SK-N-SH treated with all-trans-retinoic acid at 6 μM for 48 hours (cell line): ENCODE measurements at regions not wholly inside any gene's neighbourhood (a gene's known extent, or its start where the extent isn't known, plus 50 kb on each side); places are given as distances from the start of the nearest gene placed in this dataset.
A peak's percentile ranks its signal among the peaks of the same experiment; 100 is the strongest.

Source experiments
- ATAC-seq: fragments of 200-7000 bp; cut with Tn5 transposase; 3 replicates; pipeline ENCODE4 v1.9.1; 2020; ENCODE audit warnings: mild to moderate bottlenecking, moderate library complexity
- ARNTL ChIP-seq: fragments of 450-650 bp; formaldehyde crosslinking; IDR thresholded peaks from 2 replicates; pipeline ENCODE4 v1.5.0; 2020; ENCODE audit warnings: low read depth, mild to moderate bottlenecking, moderate library complexity, borderline replicate concordance
- BACH2 ChIP-seq: fragments of 250-450 bp; sonication (Bioruptor Pico); IDR thresholded peaks from 2 replicates; pipeline ENCODE4 v1.9.0; 2021; ENCODE audit warnings: mild to moderate bottlenecking, borderline replicate concordance
- CSDC2 ChIP-seq: fragments of 250-450 bp; sonication (Bioruptor Pico); IDR thresholded peaks from 2 replicates; pipeline ENCODE4 v1.5.0; 2020; ENCODE audit warnings: mild to moderate bottlenecking, moderate library complexity
- CSRNP3 ChIP-seq: fragments of 250-450 bp; sonication (Bioruptor Pico); IDR thresholded peaks from 2 replicates; pipeline ENCODE4 v1.5.1; 2021; ENCODE audit warnings: mild to moderate bottlenecking, moderate library complexity
- ESRRG ChIP-seq: fragments of 250-450 bp; sonication (Bioruptor Pico); IDR thresholded peaks from 2 replicates; pipeline ENCODE4 v1.6.1; 2021; ENCODE audit warnings: mild to moderate bottlenecking
- GLIS3 ChIP-seq: fragments of 250-450 bp; sonication (Bioruptor Pico); IDR thresholded peaks from 2 replicates; pipeline ENCODE4 v1.5.0; 2020; ENCODE audit warnings: mild to moderate bottlenecking, moderate library complexity
- ISL1 ChIP-seq: fragments of 250-450 bp; sonication (Bioruptor Pico); IDR thresholded peaks from 2 replicates; pipeline ENCODE4 v2.1.2; 2022; ENCODE audit warnings: mild to moderate bottlenecking, moderate library complexity
- OSR1 ChIP-seq: fragments of 250-450 bp; sonication (Bioruptor Pico); IDR thresholded peaks from 2 replicates; pipeline ENCODE4 v1.8.0; 2022; ENCODE audit warnings: moderate library complexity, mild to moderate bottlenecking, inconsistent platforms
- PATZ1 ChIP-seq: fragments of 250-450 bp; sonication (Bioruptor Pico); IDR thresholded peaks from 2 replicates; pipeline ENCODE4 v1.8.0; 2020; ENCODE audit warnings: mild to moderate bottlenecking, moderate library complexity, borderline replicate concordance
- POU6F1 ChIP-seq: fragments of 250-450 bp; sonication (Bioruptor Pico); IDR thresholded peaks from 2 replicates; pipeline ENCODE4 v1.8.0; 2021; ENCODE audit warnings: low read depth, mild to moderate bottlenecking, moderate library complexity, borderline replicate concordance
- PPARA ChIP-seq: fragments of 250-450 bp; sonication (Bioruptor Pico); IDR thresholded peaks from 2 replicates; pipeline ENCODE4 v1.5.0; 2020; ENCODE audit warnings: mild to moderate bottlenecking, borderline replicate concordance
- SNAI2 ChIP-seq: fragments of 250-450 bp; sonication (Bioruptor Pico); IDR thresholded peaks from 2 replicates; pipeline ENCODE4 v1.5.0; 2020; ENCODE audit warnings: mild to moderate bottlenecking, moderate library complexity
- TCF4 ChIP-seq: fragments of 250-450 bp; sonication (Bioruptor Pico); IDR thresholded peaks from 2 replicates; pipeline ENCODE4 v1.8.0; 2021; ENCODE audit warnings: mild to moderate bottlenecking, moderate library complexity, borderline replicate concordance
- TOX ChIP-seq: fragments of 250-450 bp; sonication (Bioruptor Pico); IDR thresholded peaks from 2 replicates; pipeline ENCODE4 v1.8.0; 2021; ENCODE audit warnings: mild to moderate bottlenecking, moderate library complexity, borderline replicate concordance
- ZC3H10 ChIP-seq: fragments of 250-450 bp; sonication (Bioruptor Pico); IDR thresholded peaks from 2 replicates; pipeline ENCODE4 v1.5.1; 2021; ENCODE audit warnings: mild to moderate bottlenecking, moderate library complexity
- ZFP3 ChIP-seq: fragments of 250-450 bp; sonication (Bioruptor Pico); IDR thresholded peaks from 2 replicates; pipeline ENCODE4 v1.5.0; 2020; ENCODE audit warnings: mild to moderate bottlenecking, moderate library complexity
- ZFP30 ChIP-seq: fragments of 450-650 bp; formaldehyde crosslinking; IDR thresholded peaks from 2 replicates; pipeline ENCODE4 v1.5.0; 2022; ENCODE audit warnings: mild to moderate bottlenecking, moderate library complexity
- ZNF565 ChIP-seq: fragments of 450-650 bp; formaldehyde crosslinking; conservative IDR thresholded peaks from 2 replicates; pipeline ENCODE4 v1.5.0; 2020; ENCODE audit warnings: low read depth, mild to moderate bottlenecking, moderate library complexity
- ZNF70 ChIP-seq: fragments of 450-650 bp; formaldehyde crosslinking; IDR thresholded peaks from 2 replicates; pipeline ENCODE4 v1.5.0; 2020; ENCODE audit warnings: mild to moderate bottlenecking, moderate library complexity
- TF ChIP-seq, protein P1 (sequence below): fragments of 250-450 bp; sonication (Bioruptor Pico); IDR thresholded peaks from 2 replicates; pipeline ENCODE4 v1.5.0; 2020; ENCODE audit warnings: mild to moderate bottlenecking, moderate library complexity

DNA sequence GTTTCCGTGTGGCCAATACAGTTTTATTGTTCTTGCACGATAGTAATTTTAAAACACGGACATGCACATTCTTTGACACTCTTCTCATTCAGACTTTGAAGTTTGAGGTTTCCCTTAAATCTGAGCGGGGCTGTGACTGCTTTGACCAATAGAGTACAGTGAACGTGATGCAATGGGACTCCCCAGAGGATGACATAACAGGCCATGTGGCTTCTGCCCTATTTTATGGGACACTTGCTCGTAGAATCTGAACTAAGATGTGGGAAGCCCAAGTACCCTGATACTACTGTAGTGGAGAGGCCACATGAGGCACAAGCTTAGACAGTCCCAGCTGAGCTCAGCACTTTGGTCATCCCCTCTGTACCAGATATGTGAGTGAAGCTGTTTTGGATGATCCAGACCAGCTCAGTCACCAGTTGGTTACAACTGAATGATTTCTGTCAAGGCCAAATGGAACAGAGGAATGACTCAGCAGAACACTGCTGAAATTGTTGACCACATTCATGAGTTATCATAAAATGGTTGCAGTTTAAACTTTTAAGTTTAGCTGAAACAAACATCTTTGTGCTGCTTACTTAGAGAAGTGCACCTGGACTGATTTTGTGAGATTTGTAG lies 279.4 kb downstream of the RFPL4B start:
- TF ChIP-seq ZFP30 (CRISPR knock-in tag) (no peak), ZFP3 (CRISPR knock-in tag) (no peak), ISL1 (CRISPR knock-in tag) (no peak), PPARA (no peak), OSR1 (no peak), POU6F1 (CRISPR knock-in tag) (no peak), BACH2 (CRISPR knock-in tag) (no peak), CSRNP3 (CRISPR knock-in tag) (no peak), GLIS3 (CRISPR knock-in tag) (no peak), ZC3H10 (CRISPR knock-in tag) (no peak), TCF4 (CRISPR knock-in tag) (no peak), SNAI2 (CRISPR knock-in tag) (no peak), TOX (CRISPR knock-in tag) (no peak), CSDC2 (no peak)
- TF ChIP-seq, protein P1, sequence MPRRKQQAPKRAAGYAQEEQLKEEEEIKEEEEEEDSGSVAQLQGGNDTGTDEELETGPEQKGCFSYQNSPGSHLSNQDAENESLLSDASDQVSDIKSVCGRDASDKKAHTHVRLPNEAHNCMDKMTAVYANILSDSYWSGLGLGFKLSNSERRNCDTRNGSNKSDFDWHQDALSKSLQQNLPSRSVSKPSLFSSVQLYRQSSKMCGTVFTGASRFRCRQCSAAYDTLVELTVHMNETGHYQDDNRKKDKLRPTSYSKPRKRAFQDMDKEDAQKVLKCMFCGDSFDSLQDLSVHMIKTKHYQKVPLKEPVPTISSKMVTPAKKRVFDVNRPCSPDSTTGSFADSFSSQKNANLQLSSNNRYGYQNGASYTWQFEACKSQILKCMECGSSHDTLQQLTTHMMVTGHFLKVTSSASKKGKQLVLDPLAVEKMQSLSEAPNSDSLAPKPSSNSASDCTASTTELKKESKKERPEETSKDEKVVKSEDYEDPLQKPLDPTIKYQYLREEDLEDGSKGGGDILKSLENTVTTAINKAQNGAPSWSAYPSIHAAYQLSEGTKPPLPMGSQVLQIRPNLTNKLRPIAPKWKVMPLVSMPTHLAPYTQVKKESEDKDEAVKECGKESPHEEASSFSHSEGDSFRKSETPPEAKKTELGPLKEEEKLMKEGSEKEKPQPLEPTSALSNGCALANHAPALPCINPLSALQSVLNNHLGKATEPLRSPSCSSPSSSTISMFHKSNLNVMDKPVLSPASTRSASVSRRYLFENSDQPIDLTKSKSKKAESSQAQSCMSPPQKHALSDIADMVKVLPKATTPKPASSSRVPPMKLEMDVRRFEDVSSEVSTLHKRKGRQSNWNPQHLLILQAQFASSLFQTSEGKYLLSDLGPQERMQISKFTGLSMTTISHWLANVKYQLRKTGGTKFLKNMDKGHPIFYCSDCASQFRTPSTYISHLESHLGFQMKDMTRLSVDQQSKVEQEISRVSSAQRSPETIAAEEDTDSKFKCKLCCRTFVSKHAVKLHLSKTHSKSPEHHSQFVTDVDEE: no peak
- TF ChIP-seq, all 23 proteins: peak for 0
- ATAC-seq: no peak

DNA sequence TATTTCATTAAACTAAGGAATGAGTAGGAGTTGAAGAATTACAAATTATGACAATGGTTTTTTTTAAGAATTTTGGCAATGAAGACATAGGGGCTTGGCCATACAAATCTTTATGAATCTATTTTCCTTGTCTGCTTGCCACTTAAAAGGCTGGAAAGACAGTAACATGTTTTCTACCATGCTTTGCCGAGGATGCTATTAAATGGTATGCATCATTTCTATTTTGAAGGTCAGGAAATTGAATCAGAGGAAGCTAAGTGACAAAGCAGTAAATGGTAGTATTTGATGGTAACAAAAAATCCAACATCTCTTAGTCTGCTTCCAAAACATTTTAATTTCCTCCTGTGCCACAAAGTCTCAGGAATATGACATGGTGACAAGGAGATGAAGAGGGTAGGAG lies 287.2 kb downstream of the RFPL4B start:
- TF ChIP-seq ESRRG (CRISPR knock-in tag): no peak
- no peak for TF ChIP-seq ARNTL (CRISPR knock-in tag)
- TF ChIP-seq TOX (CRISPR knock-in tag): no peak
- no peak for TF ChIP-seq BACH2 (CRISPR knock-in tag)
- no peak for TF ChIP-seq OSR1
- no peak for TF ChIP-seq TCF4 (CRISPR knock-in tag)
- TF ChIP-seq CSDC2: no peak
- TF ChIP-seq ZC3H10 (CRISPR knock-in tag): no peak
- TF ChIP-seq, all 23 proteins: peak for 0
- no peak for ATAC-seq

DNA sequence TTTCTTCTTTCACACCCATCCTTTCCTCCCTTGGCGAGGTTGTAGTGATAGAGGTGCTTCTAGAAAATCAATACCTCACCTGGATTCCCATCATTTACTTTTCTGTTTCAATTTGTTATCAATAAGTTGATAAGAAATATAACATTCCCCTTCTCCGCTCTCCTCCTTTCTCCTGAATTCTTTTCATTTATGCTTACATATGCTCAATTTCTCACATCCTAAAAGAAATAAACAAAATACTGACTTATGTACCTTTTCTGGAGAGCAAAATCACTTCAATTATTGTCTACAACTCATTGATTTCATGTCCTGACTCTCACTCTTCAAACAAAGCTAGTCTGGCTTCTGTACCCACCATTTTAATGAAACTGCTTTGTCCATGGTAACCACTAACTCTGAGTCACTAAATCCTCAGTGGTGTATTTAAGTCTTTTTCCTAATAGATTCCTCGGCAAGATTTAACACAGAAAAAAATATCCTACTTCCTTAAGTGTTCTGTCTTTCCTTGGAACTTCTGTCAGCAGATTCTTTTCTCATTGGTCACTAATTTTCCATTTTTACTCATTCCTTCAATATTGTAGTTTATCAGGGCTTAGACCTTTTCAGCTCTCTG lies 289.6 kb downstream of the RFPL4B start:
- TF ChIP-seq ISL1 (CRISPR knock-in tag) (no peak), ESRRG (CRISPR knock-in tag) (no peak), ZFP3 (CRISPR knock-in tag) (no peak), OSR1 (no peak), ZFP30 (CRISPR knock-in tag) (no peak), CSDC2 (no peak)
- ATAC-seq: peak; percentile 66; the same call in 2 of the 3 replicates

GRCh38 chr6:112639391-112639831 lies 292.3 kb downstream of the RFPL4B start:
- peak; percentile 40; the same call in 2 of the 3 replicates for ATAC-seq
- no peak for TF ChIP-seq CSRNP3 (CRISPR knock-in tag)
- no peak for TF ChIP-seq ARNTL (CRISPR knock-in tag)
- no peak for TF ChIP-seq ZFP3 (CRISPR knock-in tag)
- no peak for TF ChIP-seq ESRRG (CRISPR knock-in tag)
- TF ChIP-seq ZNF565: no peak
- TF ChIP-seq ZNF70 (CRISPR knock-in tag): no peak
- no peak for TF ChIP-seq POU6F1 (CRISPR knock-in tag)
- no peak for TF ChIP-seq TCF4 (CRISPR knock-in tag)
- TF ChIP-seq ZFP30 (CRISPR knock-in tag): no peak
- no peak for TF ChIP-seq PATZ1 (CRISPR knock-in tag)
